Lower leg skin (tissue), 3 donors: ENCODE measurements at regions not wholly inside any gene's neighbourhood (a gene's known extent, or its start where the extent isn't known, plus 50 kb on each side); places are given as distances from the start of the nearest gene placed in this dataset.

ENCODE experiments used
- CTCF ChIP-seq, 3 donors: fragments of 450-650 bp; IDR thresholded peaks; one replicate each; pipeline ENCODE4 v1.5.1; 2016; ENCODE audit warnings: antibody characterized with exemption in 3 of 3, mild to moderate bottlenecking in 3 of 3, moderate library complexity in 2 of 3
- POLR2A ChIP-seq, 2 donors: fragments of 450-650 bp; IDR thresholded peaks; one replicate each; pipeline ENCODE4 v1.6.1; 2016 to 2017; ENCODE audit warnings: antibody characterized with exemption in 2 of 2, mild to moderate bottlenecking in 1 of 2, moderate library complexity in 1 of 2

- TF ChIP-seq CTCF (IDR thresholded peaks at IDR 0.05) = no peak
- no peak for TF ChIP-seq POLR2A (IDR thresholded peaks at IDR 0.05)
Observed at GRCh38 chr5:51829691-51830090, 446.4 kb downstream of the ISL1 start.
